AG04449 (cell line): ENCODE measurements at regions not wholly inside any gene's neighbourhood (a gene's known extent, or its start where the extent isn't known, plus 50 kb on each side); places are given as distances from the start of the nearest gene placed in this dataset.

Source experiments
- CTCF ChIA-PET: fragments of 350-600 bp; formaldehyde crosslinking; extraction: SDS; loops from one replicate; lab custom pipeline; 2021; ENCODE audit warnings: antibody characterized with exemption; lab: Yijun Ruan, JAX
- POLR2A ChIA-PET: fragments of 400-600, 350-600 bp; formaldehyde crosslinking; extraction: SDS; loops from one replicate; lab custom pipeline; 2020; ENCODE audit warnings: antibody characterized with exemption, inconsistent platforms; lab: Yijun Ruan, JAX
- DNase-seq: peaks from one replicate; pipeline ENCODE4 v3.0.0-alpha.2; 2010; ENCODE audit warnings: low read depth, low spot score
- H3K4me3 ChIP-seq: 2 replicates; pipeline ENCODE4 v1.5.1; 2011; ENCODE audit warnings: low read depth, mild to moderate bottlenecking, control low read depth, low read length
- CTCF ChIP-seq: IDR thresholded peaks from one replicate; pipeline ENCODE4 v1.5.1; 2011; ENCODE audit warnings: mild to moderate bottlenecking, moderate library complexity, low read length, control low read depth, inconsistent platforms; ENCODE audit not compliant: insufficient read depth; ENCODE audit errors: missing control alignments

- ChIA-PET POLR2A (no interaction called here), CTCF (no interaction called here)
- DNase-seq = no peak
- no peak overlapping the region for H3K4me3 ChIP-seq
- no peak for TF ChIP-seq CTCF
These were observed 501.8 kb downstream of the PRKD1 start for GRCh38 chr14:29425705-29426482.

- DNase-seq = no peak
- H3K4me3 ChIP-seq = no peak overlapping the region
- POLR2A ChIA-PET = no interaction called here
- no peak for TF ChIP-seq CTCF
- CTCF ChIA-PET = no interaction called here
These were observed 485.0 kb downstream of the PRKD1 start for GRCh38 chr14:29442696-29443095.

GRCh38 chr14:29444216-29444615, 483.4 kb downstream of the PRKD1 start:
- no peak for TF ChIP-seq CTCF
- no peak for DNase-seq
- ChIA-PET POLR2A (no interaction called here), CTCF (no interaction called here)
- H3K4me3 ChIP-seq = no peak overlapping the region

- no peak for DNase-seq
- no peak overlapping the region for H3K4me3 ChIP-seq
- ChIA-PET CTCF (no interaction called here), POLR2A (no interaction called here)
- TF ChIP-seq CTCF = no peak
These were observed 482.8 kb downstream of the PRKD1 start for GRCh38 chr14:29444805-29445204.

GRCh38 chr14:29446971-29447370, 480.7 kb downstream of the PRKD1 start:
- no peak for DNase-seq
- ChIA-PET POLR2A (no interaction called here), CTCF (interaction anchor here (0.6 kb wide), 1 partner anchor 10 kb away, joined by 3 read pairs; no protein-coding TSS in a partner anchor)
- no peak for TF ChIP-seq CTCF
- no peak overlapping the region for H3K4me3 ChIP-seq

- TF ChIP-seq CTCF = no peak
- H3K4me3 ChIP-seq = no peak overlapping the region
- DNase-seq = no peak
- POLR2A ChIA-PET = no interaction called here
- CTCF ChIA-PET = no interaction called here
These were observed 475.7 kb downstream of the PRKD1 start for GRCh38 chr14:29451941-29452340.
